ENCODE measurements at regions not wholly inside any gene's neighbourhood (a gene's known extent, or its start where the extent isn't known, plus 50 kb on each side); places are given as distances from the start of the nearest gene placed in this dataset.

DNA sequence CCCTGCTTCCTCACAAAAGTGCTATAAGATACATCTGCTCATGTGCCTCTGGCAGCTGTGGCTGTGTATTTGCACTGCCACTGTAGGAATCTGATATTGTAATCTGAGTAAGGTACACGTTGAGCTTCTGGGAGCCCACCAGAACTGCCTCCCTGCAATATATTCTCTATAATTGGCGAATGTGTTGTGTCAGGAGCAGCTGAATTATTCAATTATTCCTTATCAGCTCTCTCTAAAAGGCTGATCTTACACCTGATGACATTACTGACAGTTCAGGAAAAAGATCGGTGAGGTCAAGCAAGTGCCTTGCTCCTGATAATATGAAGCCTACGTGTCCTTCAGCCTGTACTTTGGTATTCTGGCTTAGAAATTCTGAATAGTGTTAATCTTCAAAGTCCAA is 1015.0 kb downstream of the CDH9 start (continued):
- TF ChIP-seq, protein P1, sequence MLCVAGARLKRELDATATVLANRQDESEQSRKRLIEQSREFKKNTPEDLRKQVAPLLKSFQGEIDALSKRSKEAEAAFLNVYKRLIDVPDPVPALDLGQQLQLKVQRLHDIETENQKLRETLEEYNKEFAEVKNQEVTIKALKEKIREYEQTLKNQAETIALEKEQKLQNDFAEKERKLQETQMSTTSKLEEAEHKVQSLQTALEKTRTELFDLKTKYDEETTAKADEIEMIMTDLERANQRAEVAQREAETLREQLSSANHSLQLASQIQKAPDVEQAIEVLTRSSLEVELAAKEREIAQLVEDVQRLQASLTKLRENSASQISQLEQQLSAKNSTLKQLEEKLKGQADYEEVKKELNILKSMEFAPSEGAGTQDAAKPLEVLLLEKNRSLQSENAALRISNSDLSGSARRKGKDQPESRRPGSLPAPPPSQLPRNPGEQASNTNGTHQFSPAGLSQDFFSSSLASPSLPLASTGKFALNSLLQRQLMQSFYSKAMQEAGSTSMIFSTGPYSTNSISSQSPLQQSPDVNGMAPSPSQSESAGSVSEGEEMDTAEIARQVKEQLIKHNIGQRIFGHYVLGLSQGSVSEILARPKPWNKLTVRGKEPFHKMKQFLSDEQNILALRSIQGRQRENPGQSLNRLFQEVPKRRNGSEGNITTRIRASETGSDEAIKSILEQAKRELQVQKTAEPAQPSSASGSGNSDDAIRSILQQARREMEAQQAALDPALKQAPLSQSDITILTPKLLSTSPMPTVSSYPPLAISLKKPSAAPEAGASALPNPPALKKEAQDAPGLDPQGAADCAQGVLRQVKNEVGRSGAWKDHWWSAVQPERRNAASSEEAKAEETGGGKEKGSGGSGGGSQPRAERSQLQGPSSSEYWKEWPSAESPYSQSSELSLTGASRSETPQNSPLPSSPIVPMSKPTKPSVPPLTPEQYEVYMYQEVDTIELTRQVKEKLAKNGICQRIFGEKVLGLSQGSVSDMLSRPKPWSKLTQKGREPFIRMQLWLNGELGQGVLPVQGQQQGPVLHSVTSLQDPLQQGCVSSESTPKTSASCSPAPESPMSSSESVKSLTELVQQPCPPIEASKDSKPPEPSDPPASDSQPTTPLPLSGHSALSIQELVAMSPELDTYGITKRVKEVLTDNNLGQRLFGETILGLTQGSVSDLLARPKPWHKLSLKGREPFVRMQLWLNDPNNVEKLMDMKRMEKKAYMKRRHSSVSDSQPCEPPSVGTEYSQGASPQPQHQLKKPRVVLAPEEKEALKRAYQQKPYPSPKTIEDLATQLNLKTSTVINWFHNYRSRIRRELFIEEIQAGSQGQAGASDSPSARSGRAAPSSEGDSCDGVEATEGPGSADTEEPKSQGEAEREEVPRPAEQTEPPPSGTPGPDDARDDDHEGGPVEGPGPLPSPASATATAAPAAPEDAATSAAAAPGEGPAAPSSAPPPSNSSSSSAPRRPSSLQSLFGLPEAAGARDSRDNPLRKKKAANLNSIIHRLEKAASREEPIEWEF (IDR thresholded peaks at IDR 0.05; ENCODE audit: insufficient replicate concordance, low read depth, low read length): no peak
- TF ChIP-seq FOXM1 (IDR thresholded peaks at IDR 0.05; ENCODE audit: low read depth, low read length) (no peak), FOXK2 (IDR thresholded peaks at IDR 0.05) (no peak), ZNF24 (IDR thresholded peaks at IDR 0.05) (no peak), CEBPB (IDR thresholded peaks at IDR 0.05; ENCODE audit: borderline replicate concordance in 1 of 2, low read depth in 2 of 2, low read length in 2 of 2) (no peak), JUND (IDR thresholded peaks at IDR 0.05; ENCODE audit: low read depth, low read length) (no peak)

DNA sequence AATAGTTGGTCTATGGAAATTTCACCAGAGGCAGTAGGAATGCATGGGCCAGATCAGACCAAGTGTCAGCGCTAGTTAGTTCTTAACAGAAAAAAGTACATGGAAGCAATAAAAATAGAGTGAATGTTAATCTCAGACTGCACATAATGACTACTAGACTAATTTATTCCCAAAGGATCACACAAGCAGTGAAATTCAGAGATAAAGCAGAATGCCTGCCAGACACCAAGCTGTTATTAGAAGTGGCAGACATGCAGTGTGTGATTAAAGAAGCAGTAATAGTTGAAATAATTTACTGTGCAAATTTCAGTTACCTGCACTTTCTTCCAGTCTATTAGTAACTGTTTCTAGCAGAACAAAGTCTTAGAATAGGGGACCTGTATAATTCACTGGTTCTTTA is 1024.2 kb downstream of the CDH9 start:
- DNase-seq (ENCODE audit: low read depth, low spot score) (no peak), FAIRE-seq (no peak), ATAC-seq (no peak)
- H3K9me3 ChIP-seq (replicated peaks; ENCODE audit: control insufficient read depth, insufficient read depth, low read length): no peaks in the 10 kb centered on the region
- H3K27ac ChIP-seq (ENCODE audit: control insufficient read depth, insufficient read depth): no peak overlapping the region
- no peaks in the 10 kb centered on the region for H3K36me3 ChIP-seq (ENCODE audit: control insufficient read depth in 2 of 2, insufficient read depth in 2 of 2, low read length in 1 of 2)
- no peak overlapping the region for H3K9ac ChIP-seq (ENCODE audit: control insufficient read depth, insufficient read depth, low read length)
- ChIA-PET POLR2A (no interaction called here), CTCF (no interaction called here), SMC1A (ENCODE audit: uncharacterized antibody, unreplicated experiment) (no interaction called here), RAD21 (ENCODE audit: unreplicated experiment) (no interaction called here)
- no peaks in the 10 kb centered on the region for H3K4me1 ChIP-seq (ENCODE audit: control insufficient read depth, insufficient read depth, low read length)
- no peak overlapping the region for H3K4me3 ChIP-seq
- no peak overlapping the region for H2AFZ ChIP-seq (ENCODE audit: control insufficient read depth, low read depth, low read length)
- intact Hi-C loops (cut with micrococcal nuclease; ENCODE audit: unreplicated experiment): no loop called here
- no peaks in the 10 kb centered on the region for H3K27me3 ChIP-seq (replicated peaks in 1 of 2; ENCODE audit: control insufficient read depth in 2 of 2, insufficient read depth in 2 of 2, low read length in 1 of 2)
- BruUV-seq (replicated peaks): no TSS peak
- H3K79me2 ChIP-seq (ENCODE audit: control insufficient read depth, insufficient read depth, low read length): no peaks in the 10 kb centered on the region
- TF ChIP-seq GATAD2B (conservative IDR thresholded peaks at IDR 0.05; ENCODE audit: low read depth) (no peak), TCF3 (IDR thresholded peaks at IDR 0.05; ENCODE audit: borderline replicate concordance, insufficient read depth, low read depth, low read length) (no peak)
- no peak overlapping the region for H3K4me2 ChIP-seq (ENCODE audit: control insufficient read depth, insufficient read depth)
- in situ Hi-C loops (cut with MboI): no loop called here
- H4K20me1 ChIP-seq (ENCODE audit: control insufficient read depth, insufficient read depth): no peaks in the 10 kb centered on the region
- 37% methylated on average over 1 of the region's 1 CpG for WGBS (ENCODE audit: insufficient coverage, insufficient replicate concordance, low lambda C conversion rate, missing lambda C conversion rate)
